GM13976 (cell line): ENCODE measurements at regions not wholly inside any gene's neighbourhood (a gene's known extent, or its start where the extent isn't known, plus 50 kb on each side); places are given as distances from the start of the nearest gene placed in this dataset.

Source experiments
- DNase-seq: peaks from one replicate; pipeline ENCODE4 v3.0.0; 2012; ENCODE audit warnings: low spot score
- in situ Hi-C: fragments of 300-500 bp; cut with MboI; formaldehyde crosslinking; loops from one replicate; pipeline ENCODE4 v1.12.0; 2022; ENCODE audit warnings: low sequenced_read_pairs, mixed read lengths, inconsistent platforms; ENCODE audit not compliant: unreplicated experiment
- TF ChIP-seq, protein P1 (sequence below): IDR thresholded peaks from 2 replicates; pipeline ENCODE4 v1.5.1; 2012; ENCODE audit warnings: borderline replicate concordance, mild to moderate bottlenecking; ENCODE audit not compliant: insufficient read depth; ENCODE audit errors: extremely low read depth, missing control alignments, control extremely low read depth

DNA sequence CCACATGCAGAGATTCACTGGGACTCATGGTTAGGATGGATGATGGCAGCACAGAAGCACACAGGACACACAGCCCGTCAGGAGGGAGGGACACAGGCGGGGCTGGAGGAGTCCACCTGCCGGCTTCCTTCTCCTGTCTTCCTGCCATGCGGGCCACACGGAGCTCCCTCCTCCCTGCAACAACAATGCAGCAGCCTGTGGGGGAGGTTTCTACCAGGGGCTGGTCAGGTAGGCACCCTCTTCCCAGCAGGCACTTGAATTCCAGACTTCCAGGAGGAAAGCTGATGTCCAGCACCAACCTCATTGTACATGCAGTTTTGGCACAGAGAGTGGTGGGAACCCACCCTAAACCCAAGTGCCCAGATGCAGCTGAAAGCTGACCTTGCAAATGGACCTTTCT is 341.2 kb downstream of the GLRX3 start:
- DNase-seq: no peak
- in situ Hi-C loops: no loop called here
- TF ChIP-seq, protein P1, sequence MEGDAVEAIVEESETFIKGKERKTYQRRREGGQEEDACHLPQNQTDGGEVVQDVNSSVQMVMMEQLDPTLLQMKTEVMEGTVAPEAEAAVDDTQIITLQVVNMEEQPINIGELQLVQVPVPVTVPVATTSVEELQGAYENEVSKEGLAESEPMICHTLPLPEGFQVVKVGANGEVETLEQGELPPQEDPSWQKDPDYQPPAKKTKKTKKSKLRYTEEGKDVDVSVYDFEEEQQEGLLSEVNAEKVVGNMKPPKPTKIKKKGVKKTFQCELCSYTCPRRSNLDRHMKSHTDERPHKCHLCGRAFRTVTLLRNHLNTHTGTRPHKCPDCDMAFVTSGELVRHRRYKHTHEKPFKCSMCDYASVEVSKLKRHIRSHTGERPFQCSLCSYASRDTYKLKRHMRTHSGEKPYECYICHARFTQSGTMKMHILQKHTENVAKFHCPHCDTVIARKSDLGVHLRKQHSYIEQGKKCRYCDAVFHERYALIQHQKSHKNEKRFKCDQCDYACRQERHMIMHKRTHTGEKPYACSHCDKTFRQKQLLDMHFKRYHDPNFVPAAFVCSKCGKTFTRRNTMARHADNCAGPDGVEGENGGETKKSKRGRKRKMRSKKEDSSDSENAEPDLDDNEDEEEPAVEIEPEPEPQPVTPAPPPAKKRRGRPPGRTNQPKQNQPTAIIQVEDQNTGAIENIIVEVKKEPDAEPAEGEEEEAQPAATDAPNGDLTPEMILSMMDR: no peak

GRCh38 chr10:130479146-130479545 is 343.0 kb downstream of the GLRX3 start:
- in situ Hi-C loops: no loop called here
- no peak for DNase-seq
- TF ChIP-seq, protein P1: no peak

DNA sequence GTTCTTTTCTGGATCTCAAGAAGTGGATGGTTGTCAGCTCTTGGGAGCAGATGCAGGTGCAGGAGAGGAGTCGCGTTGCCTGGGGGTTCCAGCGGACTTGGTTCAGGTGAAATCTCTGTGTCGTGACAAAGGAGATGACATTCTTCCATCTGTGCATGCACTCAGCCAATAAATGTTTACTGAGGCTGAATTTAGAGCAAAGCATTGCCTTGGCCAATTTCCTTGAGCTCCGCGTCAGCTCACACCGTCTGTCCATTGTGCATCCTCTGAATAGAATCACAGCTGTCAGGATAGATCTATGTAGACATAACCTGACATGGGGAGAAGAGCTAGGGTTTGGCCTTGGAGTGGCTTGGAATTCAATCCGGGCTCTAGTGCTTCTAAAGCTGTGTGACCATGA is 343.7 kb downstream of the GLRX3 start:
- TF ChIP-seq, protein P1: no peak
- DNase-seq: no peak
- in situ Hi-C loops: no loop called here

- no peak for DNase-seq
- in situ Hi-C loops: no loop called here
- TF ChIP-seq, protein P1: no peak
Measured at GRCh38 chr10:130480491-130480890, 344.3 kb downstream of the GLRX3 start.

DNA sequence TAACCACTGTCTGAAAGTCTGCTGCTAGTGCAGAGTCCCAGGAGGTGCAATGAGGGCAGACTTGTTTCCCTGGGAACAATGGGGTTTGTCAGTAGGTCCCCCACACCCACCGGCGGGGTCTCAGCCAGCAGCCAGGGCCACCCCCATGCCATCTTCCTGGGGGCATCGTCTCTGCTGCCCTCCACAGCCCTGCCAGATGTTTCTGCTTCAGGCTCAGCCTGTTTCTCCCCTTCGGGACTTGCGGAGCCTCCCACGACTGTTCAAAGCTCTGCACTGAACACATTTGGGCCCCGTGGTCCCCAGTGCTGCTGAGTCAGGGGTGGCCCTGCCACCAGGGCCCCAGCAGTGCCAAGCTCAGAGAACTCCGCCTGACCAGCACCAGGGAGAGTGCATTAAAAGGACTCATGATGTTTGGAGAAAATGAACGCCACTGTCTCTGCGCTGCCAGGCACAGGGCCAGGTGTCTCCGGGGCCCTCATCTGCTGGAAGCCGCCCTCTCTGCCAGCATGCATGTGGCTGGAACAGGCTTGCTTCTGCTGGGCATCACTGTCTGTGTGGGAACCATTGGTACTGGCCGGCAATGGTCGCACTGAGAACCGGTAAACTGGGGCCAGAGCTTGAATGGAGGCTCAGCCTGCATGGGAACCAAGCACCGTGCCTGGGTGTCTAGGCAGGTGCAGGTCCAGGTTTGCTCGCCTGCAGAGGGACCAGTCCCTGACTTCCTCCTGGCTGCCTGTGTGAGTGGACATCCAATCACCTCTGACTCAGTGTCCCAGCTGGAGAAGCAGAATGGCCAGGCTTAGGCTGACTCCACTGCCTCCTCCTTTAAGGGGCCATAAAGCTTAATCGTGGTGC is 345.1 kb downstream of the GLRX3 start:
- TF ChIP-seq, protein P1: no peak
- in situ Hi-C loops: no loop called here
- no peak for DNase-seq

- TF ChIP-seq, protein P1: no peak
- in situ Hi-C loops: no loop called here
- no peak for DNase-seq
Measured at GRCh38 chr10:130481936-130482335, 345.7 kb downstream of the GLRX3 start.
